LNCAP (cell line): ENCODE measurements at regions not wholly inside any gene's neighbourhood (a gene's known extent, or its start where the extent isn't known, plus 50 kb on each side); places are given as distances from the start of the nearest gene placed in this dataset.

Source experiments
- TF ChIP-seq, protein P1 (sequence below): fragments of 450-650 bp; IDR thresholded peaks from 2 replicates; pipeline ENCODE4 v1.5.1; 2017; ENCODE audit warnings: mild to moderate bottlenecking

DNA sequence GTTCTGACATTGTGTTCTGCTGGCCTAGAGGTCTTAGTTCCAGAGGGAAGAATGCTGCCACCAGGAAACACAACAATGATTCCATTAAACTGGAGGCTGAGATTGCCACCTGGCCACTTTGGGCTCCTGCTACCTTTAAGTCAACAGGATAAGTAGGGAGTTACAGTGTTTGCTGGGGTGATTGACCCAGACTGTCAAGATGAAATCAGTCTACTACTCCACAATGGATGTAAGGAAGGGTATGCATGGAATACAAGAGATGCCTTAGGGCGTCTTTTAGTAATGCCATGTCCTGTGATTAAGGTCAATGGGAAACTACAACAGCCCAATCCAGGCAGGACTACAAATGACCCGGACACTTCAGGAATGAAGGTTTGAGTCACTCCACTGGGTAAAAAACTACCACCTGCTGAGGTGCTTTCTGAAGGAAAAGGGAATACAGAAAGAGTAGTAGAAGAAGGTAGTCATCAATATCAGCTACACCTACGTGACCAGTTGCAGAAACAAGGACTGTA lies 852.6 kb downstream of the LRFN5 start:
- TF ChIP-seq, protein P1, sequence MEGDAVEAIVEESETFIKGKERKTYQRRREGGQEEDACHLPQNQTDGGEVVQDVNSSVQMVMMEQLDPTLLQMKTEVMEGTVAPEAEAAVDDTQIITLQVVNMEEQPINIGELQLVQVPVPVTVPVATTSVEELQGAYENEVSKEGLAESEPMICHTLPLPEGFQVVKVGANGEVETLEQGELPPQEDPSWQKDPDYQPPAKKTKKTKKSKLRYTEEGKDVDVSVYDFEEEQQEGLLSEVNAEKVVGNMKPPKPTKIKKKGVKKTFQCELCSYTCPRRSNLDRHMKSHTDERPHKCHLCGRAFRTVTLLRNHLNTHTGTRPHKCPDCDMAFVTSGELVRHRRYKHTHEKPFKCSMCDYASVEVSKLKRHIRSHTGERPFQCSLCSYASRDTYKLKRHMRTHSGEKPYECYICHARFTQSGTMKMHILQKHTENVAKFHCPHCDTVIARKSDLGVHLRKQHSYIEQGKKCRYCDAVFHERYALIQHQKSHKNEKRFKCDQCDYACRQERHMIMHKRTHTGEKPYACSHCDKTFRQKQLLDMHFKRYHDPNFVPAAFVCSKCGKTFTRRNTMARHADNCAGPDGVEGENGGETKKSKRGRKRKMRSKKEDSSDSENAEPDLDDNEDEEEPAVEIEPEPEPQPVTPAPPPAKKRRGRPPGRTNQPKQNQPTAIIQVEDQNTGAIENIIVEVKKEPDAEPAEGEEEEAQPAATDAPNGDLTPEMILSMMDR = no peak

DNA sequence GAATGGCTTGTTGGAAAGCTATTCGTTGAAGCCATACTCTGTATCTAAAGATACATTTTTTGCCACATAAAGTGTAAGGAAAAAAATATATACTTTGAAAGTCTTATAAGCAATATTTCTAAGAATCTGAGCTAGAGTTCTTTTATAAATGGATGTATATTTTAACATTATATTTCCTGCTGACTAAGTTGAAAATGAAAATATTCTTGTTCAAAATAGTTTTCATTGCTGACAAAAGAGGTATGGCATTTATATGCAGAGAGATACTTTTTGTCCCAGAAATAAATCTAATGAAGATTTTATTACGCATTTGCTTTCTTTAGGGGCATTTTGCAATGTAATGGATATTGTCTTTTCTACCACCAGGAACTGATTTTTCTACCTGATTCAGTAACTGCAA lies 834.9 kb downstream of the LRFN5 start:
- TF ChIP-seq, protein P1 = no peak

DNA sequence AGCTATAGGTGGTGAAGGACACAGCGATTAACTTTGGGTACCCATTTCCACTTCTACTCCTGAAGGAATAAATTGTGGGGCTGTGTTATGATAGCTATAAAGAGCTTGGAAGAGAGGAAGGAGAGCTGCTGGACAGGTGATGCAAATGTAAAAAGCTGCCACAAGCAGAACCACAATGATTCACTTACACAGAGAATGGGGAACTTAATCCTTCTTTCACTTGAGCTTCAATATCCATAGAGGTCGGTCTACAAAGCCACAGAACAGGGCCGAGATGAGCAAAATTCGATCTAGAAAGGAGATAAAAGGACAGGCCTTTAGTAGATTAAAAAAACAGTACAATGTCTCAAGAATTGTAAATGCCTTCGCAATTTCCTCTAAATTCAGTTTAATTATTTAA lies 831.1 kb downstream of the LRFN5 start:
- TF ChIP-seq, protein P1 = no peak

DNA sequence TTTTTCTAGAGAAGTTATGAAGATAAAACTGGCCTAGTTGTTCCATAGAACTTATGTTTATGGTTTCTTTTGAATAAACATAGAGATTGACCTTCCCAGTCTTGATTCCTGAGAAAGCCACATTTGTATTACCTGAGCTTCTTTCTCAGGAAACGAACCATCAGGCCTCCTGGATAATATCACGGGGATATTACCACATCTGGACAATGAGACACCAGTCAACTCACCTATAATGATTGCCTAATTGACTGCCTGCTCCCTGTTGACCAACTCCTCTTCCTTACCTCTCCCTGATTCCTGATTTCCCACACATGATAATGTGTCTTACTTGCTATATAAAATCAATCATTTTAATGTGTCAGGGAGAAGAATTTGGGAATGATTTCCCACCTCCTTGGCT lies 822.7 kb downstream of the LRFN5 start:
- TF ChIP-seq, protein P1 = no peak

DNA sequence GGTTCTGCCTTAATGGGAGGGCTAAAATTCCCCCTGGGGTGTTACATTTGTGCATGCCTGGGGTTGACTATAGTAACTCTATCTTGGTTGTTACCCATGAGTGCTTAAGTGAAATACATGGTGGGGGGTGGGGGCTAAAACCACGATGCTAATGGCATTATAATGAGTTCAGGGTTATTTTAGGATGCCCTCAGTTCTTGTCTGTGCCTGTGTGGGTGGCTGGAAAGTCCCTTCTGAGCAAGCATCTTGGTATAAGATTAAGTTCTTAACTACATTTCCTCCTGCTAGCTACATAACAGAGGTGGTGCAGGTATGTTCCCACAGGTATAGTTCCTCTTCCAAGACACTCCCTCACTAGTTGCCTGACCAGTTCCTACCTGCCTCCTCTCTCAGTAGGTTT lies 822.3 kb downstream of the LRFN5 start:
- TF ChIP-seq, protein P1 = no peak

DNA sequence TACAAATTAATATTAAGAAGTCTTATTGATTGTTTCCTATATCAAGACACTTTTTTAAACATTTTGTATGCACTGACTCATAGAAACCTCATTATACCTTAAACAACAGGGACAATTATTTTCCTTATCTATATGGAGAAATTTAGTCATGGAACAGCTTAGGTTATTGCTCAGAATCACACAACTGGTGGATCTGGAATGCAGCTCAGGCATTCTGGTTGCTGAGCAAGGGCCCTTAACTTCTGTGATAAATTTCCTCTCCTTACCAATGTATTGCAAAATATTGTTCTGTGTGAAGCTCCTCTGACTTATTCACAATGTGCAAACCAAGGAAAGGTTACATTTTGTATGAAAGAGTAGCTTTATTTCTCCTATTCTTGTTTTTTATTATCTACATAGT lies 817.8 kb downstream of the LRFN5 start:
- TF ChIP-seq, protein P1 = no peak

DNA sequence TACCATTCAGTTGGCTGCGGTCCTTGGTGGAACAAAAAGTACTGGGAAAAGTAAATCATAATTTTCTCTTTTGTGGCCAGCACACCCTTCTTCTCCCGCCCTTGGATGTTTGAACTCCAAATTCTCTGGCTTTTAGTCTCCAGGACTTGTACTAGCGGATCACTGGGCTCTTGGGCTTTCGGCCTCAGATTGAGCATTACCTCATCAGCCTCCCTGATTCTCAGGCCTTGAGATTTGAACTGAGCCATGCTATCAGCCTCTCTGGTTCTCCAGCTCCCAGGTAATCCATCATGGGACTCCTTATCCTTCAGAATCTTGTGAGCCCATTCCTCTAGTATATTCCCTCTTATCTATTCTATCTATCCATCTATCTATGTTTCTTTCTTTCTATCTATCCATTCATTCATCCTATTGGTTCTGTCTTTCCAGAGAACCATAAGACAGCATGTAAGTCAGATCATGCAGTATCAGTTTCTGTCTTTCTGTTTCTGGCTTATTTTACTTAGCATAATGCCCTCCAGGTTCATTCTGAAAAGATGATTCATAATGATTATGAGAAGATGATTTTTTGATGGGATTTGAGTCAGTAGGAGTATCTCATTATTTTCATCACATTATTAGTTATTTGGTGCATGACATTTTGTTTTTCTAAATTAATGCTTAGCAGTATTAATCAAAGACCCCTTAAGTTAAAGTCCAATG lies 814.9 kb downstream of the LRFN5 start:
- TF ChIP-seq, protein P1 = no peak

DNA sequence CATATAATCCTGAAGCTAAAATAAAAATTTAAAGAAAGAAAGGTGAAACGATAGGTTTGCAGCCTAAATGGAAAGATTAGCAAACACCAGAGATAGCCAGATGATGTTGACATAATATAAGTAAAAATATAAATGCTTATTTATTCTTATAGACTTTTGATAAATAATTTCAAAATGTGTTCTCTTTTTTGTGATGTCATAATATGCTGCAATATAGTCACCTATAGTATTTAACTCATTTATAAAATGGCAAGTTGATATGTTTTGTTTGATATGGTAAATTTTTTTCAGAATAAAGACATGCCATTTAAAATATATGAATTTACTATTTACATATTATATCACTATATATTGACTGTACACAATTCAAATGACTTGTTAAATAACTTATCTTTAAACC lies 813.4 kb downstream of the LRFN5 start:
- TF ChIP-seq, protein P1 = no peak
